ENCODE measurements at regions not wholly inside any gene's neighbourhood (a gene's known extent, or its start where the extent isn't known, plus 50 kb on each side); places are given as distances from the start of the nearest gene placed in this dataset.

- no peak overlapping the region for H3K9ac ChIP-seq (ENCODE audit: low read depth, low read length)
- WGBS = 86% methylated on average over 1 of the region's 1 CpG
- no peak overlapping the region for H3K27ac ChIP-seq (ENCODE audit: low read depth, low read length)
- H3K4me1 ChIP-seq (ENCODE audit: insufficient read depth, low read length) = no peaks in the 10 kb centered on the region
- H3K27me3 ChIP-seq (ENCODE audit: insufficient read depth, low read length) = no peaks in the 10 kb centered on the region
- H3K4me3 ChIP-seq (ENCODE audit: low read length) = no peak overlapping the region
- no peaks in the 10 kb centered on the region for H3K9me3 ChIP-seq (ENCODE audit: insufficient read depth, low read depth, low read length)
- no peaks in the 10 kb centered on the region for H3K36me3 ChIP-seq (ENCODE audit: insufficient read depth, low read length)
Observed at GRCh38 chrX:39595977-39596376, 501.8 kb downstream of the BCOR start.

GRCh38 chrX:39596437-39596836 lies 501.3 kb downstream of the BCOR start:
- no peaks in the 10 kb centered on the region for H3K9me3 ChIP-seq (ENCODE audit: insufficient read depth, low read depth, low read length)
- H3K4me3 ChIP-seq (ENCODE audit: low read length) = no peak overlapping the region
- H3K36me3 ChIP-seq (ENCODE audit: insufficient read depth, low read length) = no peaks in the 10 kb centered on the region
- H3K9ac ChIP-seq (ENCODE audit: low read depth, low read length) = no peak overlapping the region
- H3K27me3 ChIP-seq (ENCODE audit: insufficient read depth, low read length) = no peaks in the 10 kb centered on the region
- no peaks in the 10 kb centered on the region for H3K4me1 ChIP-seq (ENCODE audit: insufficient read depth, low read length)
- H3K27ac ChIP-seq (ENCODE audit: low read depth, low read length) = no peak overlapping the region

GRCh38 chrX:39599339-39599738 lies 498.4 kb downstream of the BCOR start:
- no peaks in the 10 kb centered on the region for H3K27me3 ChIP-seq (ENCODE audit: insufficient read depth, low read length)
- no peaks in the 10 kb centered on the region for H3K36me3 ChIP-seq (ENCODE audit: insufficient read depth, low read length)
- H3K9ac ChIP-seq (ENCODE audit: low read depth, low read length) = no peak overlapping the region
- no peak overlapping the region for H3K4me3 ChIP-seq (ENCODE audit: low read length)
- no peaks in the 10 kb centered on the region for H3K4me1 ChIP-seq (ENCODE audit: insufficient read depth, low read length)
- no peaks in the 10 kb centered on the region for H3K9me3 ChIP-seq (ENCODE audit: insufficient read depth, low read depth, low read length)
- H3K27ac ChIP-seq (ENCODE audit: low read depth, low read length) = no peak overlapping the region
- WGBS = 94% methylated on average over 6 of the region's 6 CpGs

GRCh38 chrX:39600222-39600621 lies 497.5 kb downstream of the BCOR start:
- no peak overlapping the region for H3K27ac ChIP-seq (ENCODE audit: low read depth, low read length)
- H3K9me3 ChIP-seq (ENCODE audit: insufficient read depth, low read depth, low read length) = no peaks in the 10 kb centered on the region
- WGBS = 90% methylated on average over 6 of the region's 6 CpGs
- no peaks in the 10 kb centered on the region for H3K27me3 ChIP-seq (ENCODE audit: insufficient read depth, low read length)
- H3K9ac ChIP-seq (ENCODE audit: low read depth, low read length) = no peak overlapping the region
- no peaks in the 10 kb centered on the region for H3K36me3 ChIP-seq (ENCODE audit: insufficient read depth, low read length)
- H3K4me3 ChIP-seq (ENCODE audit: low read length) = no peak overlapping the region
- H3K4me1 ChIP-seq (ENCODE audit: insufficient read depth, low read length) = no peaks in the 10 kb centered on the region

- 60% methylated on average over 14 of the region's 19 CpGs for WGBS
- Histone ChIP-seq H3K4me1 (ENCODE audit: insufficient read depth, low read length) (no peaks in the 10 kb centered on the region), H3K9ac (ENCODE audit: low read depth, low read length) (no peak overlapping the region), H3K36me3 (ENCODE audit: insufficient read depth, low read length) (no peaks in the 10 kb centered on the region), H3K27ac (ENCODE audit: low read depth, low read length) (no peak overlapping the region), H3K4me3 (ENCODE audit: low read length) (no peak overlapping the region), H3K27me3 (ENCODE audit: insufficient read depth, low read length) (no peaks in the 10 kb centered on the region), H3K9me3 (ENCODE audit: insufficient read depth, low read depth, low read length) (no peaks in the 10 kb centered on the region)
Observed at GRCh38 chrX:39601231-39602177, 496.3 kb downstream of the BCOR start.

GRCh38 chrX:39602195-39602594 lies 495.6 kb downstream of the BCOR start:
- H3K36me3 ChIP-seq (ENCODE audit: insufficient read depth, low read length) = no peaks in the 10 kb centered on the region

GRCh38 chrX:39603230-39603629 lies 494.5 kb downstream of the BCOR start:
- Histone ChIP-seq H3K9ac (ENCODE audit: low read depth, low read length) (no peak overlapping the region), H3K4me1 (ENCODE audit: insufficient read depth, low read length) (no peaks in the 10 kb centered on the region), H3K36me3 (ENCODE audit: insufficient read depth, low read length) (no peaks in the 10 kb centered on the region), H3K9me3 (ENCODE audit: insufficient read depth, low read depth, low read length) (no peaks in the 10 kb centered on the region), H3K4me3 (ENCODE audit: low read length) (no peak overlapping the region), H3K27ac (ENCODE audit: low read depth, low read length) (no peak overlapping the region), H3K27me3 (ENCODE audit: insufficient read depth, low read length) (no peaks in the 10 kb centered on the region)
- 80% methylated on average over 4 of the region's 4 CpGs for WGBS

More at GRCh38 chrX:39602195-39602594, 495.6 kb downstream of the BCOR start:
- Histone ChIP-seq H3K4me1 (ENCODE audit: insufficient read depth, low read length) (no peaks in the 10 kb centered on the region), H3K4me3 (ENCODE audit: low read length) (no peak overlapping the region), H3K27ac (ENCODE audit: low read depth, low read length) (no peak overlapping the region), H3K9ac (ENCODE audit: low read depth, low read length) (no peak overlapping the region), H3K27me3 (ENCODE audit: insufficient read depth, low read length) (no peaks in the 10 kb centered on the region), H3K9me3 (ENCODE audit: insufficient read depth, low read depth, low read length) (no peaks in the 10 kb centered on the region)
- WGBS = 83% methylated on average over 2 of the region's 4 CpGs

- Histone ChIP-seq H3K9me3 (ENCODE audit: insufficient read depth, low read depth, low read length) (no peaks in the 10 kb centered on the region), H3K36me3 (ENCODE audit: insufficient read depth, low read length) (no peaks in the 10 kb centered on the region), H3K9ac (ENCODE audit: low read depth, low read length) (no peak overlapping the region), H3K27ac (ENCODE audit: low read depth, low read length) (no peak overlapping the region), H3K4me3 (ENCODE audit: low read length) (no peak overlapping the region), H3K4me1 (ENCODE audit: insufficient read depth, low read length) (no peaks in the 10 kb centered on the region), H3K27me3 (ENCODE audit: insufficient read depth, low read length) (no peaks in the 10 kb centered on the region)
- 76% methylated on average over 3 of the region's 3 CpGs for whole genome bisulfite sequencing
Observed at GRCh38 chrX:39605183-39605582, 492.6 kb downstream of the BCOR start.

GRCh38 chrX:39605866-39606265 lies 491.9 kb downstream of the BCOR start:
- Histone ChIP-seq H3K4me3 (ENCODE audit: low read length) (no peak overlapping the region), H3K9me3 (ENCODE audit: insufficient read depth, low read depth, low read length) (no peaks in the 10 kb centered on the region)
- WGBS = 89% methylated on average over 2 of the region's 2 CpGs

GRCh38 chrX:39609941-39610340 lies 487.8 kb downstream of the BCOR start:
- Histone ChIP-seq H3K27ac (ENCODE audit: low read depth, low read length) (no peak overlapping the region), H3K9me3 (ENCODE audit: insufficient read depth, low read depth, low read length) (no peaks in the 10 kb centered on the region), H3K27me3 (ENCODE audit: insufficient read depth, low read length) (0 out of 2 replicates have a peak, but pooled peaks cover 4% of the 10 kb centered on the region), H3K4me1 (ENCODE audit: insufficient read depth, low read length) (peaks cover 6% of the 10 kb centered on the region), H3K9ac (ENCODE audit: low read depth, low read length) (no peak overlapping the region), H3K36me3 (ENCODE audit: insufficient read depth, low read length) (no peaks in the 10 kb centered on the region), H3K4me3 (ENCODE audit: low read length) (no peak overlapping the region)
- 88% methylated on average over 9 of the region's 9 CpGs for WGBS

More at GRCh38 chrX:39605866-39606265, 491.9 kb downstream of the BCOR start:
- H3K4me1 ChIP-seq (ENCODE audit: insufficient read depth, low read length) = no peaks in the 10 kb centered on the region
- no peak overlapping the region for H3K9ac ChIP-seq (ENCODE audit: low read depth, low read length)
- no peak overlapping the region for H3K27ac ChIP-seq (ENCODE audit: low read depth, low read length)
- H3K27me3 ChIP-seq (ENCODE audit: insufficient read depth, low read length) = no peaks in the 10 kb centered on the region
- H3K36me3 ChIP-seq (ENCODE audit: insufficient read depth, low read length) = no peaks in the 10 kb centered on the region

- no peak overlapping the region for H3K4me3 ChIP-seq (ENCODE audit: low read length)
- WGBS = 81% methylated on average over 8 of the region's 8 CpGs
- H3K9me3 ChIP-seq (ENCODE audit: insufficient read depth, low read depth, low read length) = no peaks in the 10 kb centered on the region
- no peaks in the 10 kb centered on the region for H3K36me3 ChIP-seq (ENCODE audit: insufficient read depth, low read length)
- no peak overlapping the region for H3K9ac ChIP-seq (ENCODE audit: low read depth, low read length)
- no peak overlapping the region for H3K27ac ChIP-seq (ENCODE audit: low read depth, low read length)
- H3K4me1 ChIP-seq (ENCODE audit: insufficient read depth, low read length) = peaks cover 6% of the 10 kb centered on the region
- 0 out of 2 replicates have a peak, but pooled peaks cover 4% of the 10 kb centered on the region for H3K27me3 ChIP-seq (ENCODE audit: insufficient read depth, low read length)
Observed at GRCh38 chrX:39611468-39611867, 486.3 kb downstream of the BCOR start.

All from HUES64 (cell line).